ENCODE measurements at regions not wholly inside any gene's neighbourhood (a gene's known extent, or its start where the extent isn't known, plus 50 kb on each side); places are given as distances from the start of the nearest gene placed in this dataset.

- no peak for DNase-seq (ENCODE audit: extremely low read depth in 1 of 2, low read depth in 1 of 2)
Observed at GRCh38 chr2:217691920-217692666, 310.7 kb downstream of the TNS1 start.

- DNase-seq (ENCODE audit: extremely low read depth in 1 of 2, low read depth in 1 of 2) = no peak
Observed at GRCh38 chr2:217691516-217691915, 311.3 kb downstream of the TNS1 start.

GRCh38 chr2:217689053-217689452, 313.7 kb downstream of the TNS1 start:
- DNase-seq (ENCODE audit: extremely low read depth in 1 of 2, low read depth in 1 of 2) = no peak

- no peak for DNase-seq (ENCODE audit: extremely low read depth in 1 of 2, low read depth in 1 of 2)
Observed at GRCh38 chr2:217688494-217688893, 314.3 kb downstream of the TNS1 start.

GRCh38 chr2:217687771-217688170, 315.0 kb downstream of the TNS1 start:
- no peak for DNase-seq (ENCODE audit: extremely low read depth in 1 of 2, low read depth in 1 of 2)

GRCh38 chr2:217685255-217685605, 317.6 kb downstream of the TNS1 start:
- no peak for DNase-seq (ENCODE audit: extremely low read depth in 1 of 2, low read depth in 1 of 2)

- no peak for DNase-seq (ENCODE audit: extremely low read depth in 1 of 2, low read depth in 1 of 2)
Observed at GRCh38 chr2:217684431-217685254, 318.2 kb downstream of the TNS1 start.

- no peak for DNase-seq (ENCODE audit: extremely low read depth in 1 of 2, low read depth in 1 of 2)
Observed at GRCh38 chr2:217683106-217683870, 319.5 kb downstream of the TNS1 start.

- no peak for DNase-seq (ENCODE audit: extremely low read depth in 1 of 2, low read depth in 1 of 2)
Observed at GRCh38 chr2:217681791-217682190, 321.0 kb downstream of the TNS1 start.

- DNase-seq (ENCODE audit: extremely low read depth in 1 of 2, low read depth in 1 of 2) = no peak
Observed at GRCh38 chr2:217680381-217680780, 322.4 kb downstream of the TNS1 start.

- DNase-seq (ENCODE audit: extremely low read depth in 1 of 2, low read depth in 1 of 2) = no peak
Observed at GRCh38 chr2:217673627-217674026, 329.2 kb downstream of the TNS1 start.

- DNase-seq (ENCODE audit: extremely low read depth in 1 of 2, low read depth in 1 of 2) = no peak
Observed at GRCh38 chr2:217672472-217672871, 330.3 kb downstream of the TNS1 start.

GRCh38 chr2:217671871-217672270, 330.9 kb downstream of the TNS1 start:
- no peak for DNase-seq (ENCODE audit: extremely low read depth in 1 of 2, low read depth in 1 of 2)

- no peak for DNase-seq (ENCODE audit: extremely low read depth in 1 of 2, low read depth in 1 of 2)
Observed at GRCh38 chr2:217671075-217671474, 331.7 kb downstream of the TNS1 start.

- DNase-seq (ENCODE audit: extremely low read depth in 1 of 2, low read depth in 1 of 2) = no peak
Observed at GRCh38 chr2:217669831-217670230, 333.0 kb downstream of the TNS1 start.

GRCh38 chr2:217667512-217667911, 335.3 kb downstream of the TNS1 start:
- DNase-seq (ENCODE audit: extremely low read depth in 1 of 2, low read depth in 1 of 2) = no peak

- DNase-seq (ENCODE audit: extremely low read depth in 1 of 2, low read depth in 1 of 2) = no peak
Observed at GRCh38 chr2:217667035-217667434, 335.8 kb downstream of the TNS1 start.

GRCh38 chr2:217666338-217666737, 336.5 kb downstream of the TNS1 start:
- DNase-seq (ENCODE audit: extremely low read depth in 1 of 2, low read depth in 1 of 2) = no peak

GRCh38 chr2:217664761-217665160, 338.0 kb downstream of the TNS1 start:
- no peak for DNase-seq (ENCODE audit: extremely low read depth in 1 of 2, low read depth in 1 of 2)

- no peak for DNase-seq (ENCODE audit: extremely low read depth in 1 of 2, low read depth in 1 of 2)
Observed at GRCh38 chr2:217662984-217663602, 339.7 kb downstream of the TNS1 start.

- DNase-seq (ENCODE audit: extremely low read depth in 1 of 2, low read depth in 1 of 2) = no peak
Observed at GRCh38 chr2:217661378-217661777, 341.4 kb downstream of the TNS1 start.

Data from stimulated activated CD8-positive, alpha-beta memory T cell treated with anti-CD3 and anti-CD28 coated beads, Interleukin-7, amount 100 ng/mL, for 48 hours (primary cell).